GM19468 (cell line): ENCODE measurements at regions not wholly inside any gene's neighbourhood (a gene's known extent, or its start where the extent isn't known, plus 50 kb on each side); places are given as distances from the start of the nearest gene placed in this dataset.
A peak's percentile ranks its signal among the peaks of the same experiment; 100 is the strongest.
"Not testable (repeated sequence)": the region's sequence is repeated elsewhere in the genome, so short reads cannot be mapped to it uniquely, and the experiment has no call there.

Experiments used
- ATAC-seq: cut with Tn5 transposase; IDR thresholded peaks from one replicate; pipeline ENCODE4 v1.9.1; 2021; ENCODE audit warnings: mild to moderate bottlenecking, moderate library complexity, moderate number of reproducible peaks; ENCODE audit not compliant: unreplicated experiment; ENCODE audit errors: extremely low read depth

DNA sequence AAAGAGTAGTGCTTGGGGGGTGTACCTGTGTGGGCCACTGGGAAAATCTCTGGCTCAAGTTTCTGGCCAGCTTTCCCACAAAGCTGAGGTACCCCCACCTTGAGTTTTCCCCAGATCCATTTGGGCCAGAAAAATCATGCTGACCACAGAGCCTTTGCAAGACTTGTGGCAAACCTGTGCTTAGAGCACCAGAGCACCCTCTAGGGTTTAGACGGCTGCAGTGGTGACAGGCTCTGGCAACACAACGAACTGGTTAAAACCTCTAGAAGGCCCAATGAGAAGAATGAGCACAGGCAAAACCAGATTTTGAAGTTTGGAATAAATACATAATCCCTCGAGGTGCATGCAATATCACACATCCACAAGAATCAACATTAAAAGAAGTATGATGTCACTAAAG lies 290.7 kb upstream of the FOLH1 start:
- no peak for ATAC-seq

DNA sequence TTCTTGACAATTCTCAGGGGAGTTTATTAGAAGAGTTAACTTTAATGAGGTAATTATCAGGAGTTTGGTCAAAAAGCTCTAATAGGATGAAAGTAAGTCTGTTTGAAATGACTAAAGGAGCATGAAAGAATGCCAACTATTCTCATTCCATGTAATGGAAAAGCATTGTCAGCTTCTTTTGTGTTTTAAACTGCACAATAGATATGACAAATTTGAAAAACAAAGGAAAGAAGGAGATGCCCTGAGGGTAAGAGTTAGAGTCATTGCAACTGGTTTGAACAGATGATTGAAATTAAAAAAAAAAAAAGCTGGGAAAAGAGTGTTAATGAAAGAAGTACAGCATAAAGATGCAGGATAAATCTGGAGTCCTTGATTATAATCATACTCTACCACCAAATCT lies 296.8 kb upstream of the FOLH1 start:
- ATAC-seq = no peak

GRCh38 chr11:49526240-49526829 lies 317.9 kb upstream of the FOLH1 start:
- ATAC-seq = not testable (repeated sequence)

GRCh38 chr11:49533204-49533603 lies 324.8 kb upstream of the FOLH1 start:
- no peak for ATAC-seq

DNA sequence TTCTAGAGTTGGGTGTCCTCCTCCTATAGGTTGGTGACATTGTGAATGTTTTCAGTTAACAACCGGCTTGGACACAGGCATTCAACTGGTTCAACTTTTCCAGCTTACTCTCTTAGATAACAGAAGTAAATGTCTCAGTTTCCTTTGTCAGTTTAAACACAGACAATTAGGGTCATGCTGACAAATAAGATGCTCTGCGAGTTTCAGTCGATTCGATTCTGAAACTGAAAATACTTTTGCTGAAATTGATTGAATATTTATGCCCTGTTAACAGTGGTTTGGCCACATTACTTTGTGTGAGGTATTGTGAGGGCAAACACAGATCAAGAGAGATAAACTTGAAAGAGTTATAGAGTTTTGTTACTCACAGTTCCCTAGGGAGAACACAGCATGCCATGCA lies 330.5 kb upstream of the FOLH1 start:
- not testable (repeated sequence) for ATAC-seq

- ATAC-seq = not testable (repeated sequence)
Observed at GRCh38 chr11:49558261-49558847, 350.0 kb upstream of the FOLH1 start.

GRCh38 chr11:49560593-49560992 lies 352.2 kb upstream of the FOLH1 start:
- ATAC-seq = not testable (repeated sequence)

DNA sequence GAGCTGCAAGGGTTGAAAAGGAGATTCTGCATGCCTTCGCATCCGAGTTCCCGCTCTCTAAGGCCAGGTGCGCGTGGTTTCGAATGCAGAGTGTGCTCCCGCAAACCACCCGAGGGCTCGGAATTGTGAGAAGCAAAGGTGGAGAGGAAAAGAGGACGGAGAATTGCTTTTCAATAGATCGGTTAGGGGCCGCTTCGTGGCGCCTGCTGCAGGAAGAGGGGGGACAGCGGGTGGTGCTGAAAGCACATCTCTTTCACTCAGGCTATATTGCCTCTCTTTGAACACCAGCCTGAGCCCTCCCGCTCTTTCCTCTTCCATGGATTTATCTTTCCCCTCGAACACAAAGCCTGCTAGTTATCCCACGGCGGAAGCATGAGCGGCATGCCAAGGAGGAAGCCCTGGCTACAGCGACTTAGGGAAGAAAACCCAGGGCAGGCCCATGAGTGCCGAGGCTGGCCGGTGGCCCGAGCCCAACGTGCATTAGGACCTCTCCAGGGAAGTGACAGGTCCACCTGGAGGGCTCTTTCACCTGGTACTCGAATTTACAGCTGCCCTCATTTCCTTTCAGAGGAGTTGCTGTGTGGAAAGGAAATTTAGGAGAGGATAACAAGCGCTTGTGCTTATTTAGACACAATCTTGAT lies 353.0 kb upstream of the FOLH1 start:
- ATAC-seq = not testable (repeated sequence)

GRCh38 chr11:49562262-49562661 lies 353.9 kb upstream of the FOLH1 start:
- not testable (repeated sequence) for ATAC-seq

- not testable (repeated sequence) for ATAC-seq
Observed at GRCh38 chr11:49579492-49579891, 371.1 kb upstream of the FOLH1 start.

- not testable (repeated sequence) for ATAC-seq
Observed at GRCh38 chr11:49585495-49585894, 366.7 kb upstream of the OR4C13 start.

GRCh38 chr11:49608892-49609291 lies 343.3 kb upstream of the OR4C13 start:
- not testable (repeated sequence) for ATAC-seq

GRCh38 chr11:49623872-49624271 lies 328.3 kb upstream of the OR4C13 start:
- not testable (repeated sequence) for ATAC-seq

GRCh38 chr11:49670705-49671104 lies 281.5 kb upstream of the OR4C13 start:
- peak; percentile 33 for ATAC-seq

DNA sequence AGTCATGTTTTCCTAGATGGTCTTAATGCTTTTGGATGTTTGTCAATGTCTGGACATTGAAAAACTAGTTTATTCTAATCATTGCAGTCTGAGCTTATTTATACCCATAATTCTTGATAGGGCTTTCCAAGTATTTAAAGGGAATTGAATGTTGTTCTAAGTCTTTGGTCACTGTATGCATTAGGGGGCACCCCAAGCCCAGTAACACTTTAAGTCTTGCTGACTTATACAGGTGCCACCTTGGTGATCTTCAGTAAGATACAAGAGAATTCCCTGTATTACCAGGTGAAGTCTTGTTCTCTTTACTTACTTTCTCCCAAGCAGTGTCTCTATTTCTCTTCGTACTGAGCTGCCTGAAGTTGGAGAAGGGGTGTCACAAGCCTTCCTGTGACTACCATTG lies 250.1 kb upstream of the OR4C13 start:
- not testable (repeated sequence) for ATAC-seq

DNA sequence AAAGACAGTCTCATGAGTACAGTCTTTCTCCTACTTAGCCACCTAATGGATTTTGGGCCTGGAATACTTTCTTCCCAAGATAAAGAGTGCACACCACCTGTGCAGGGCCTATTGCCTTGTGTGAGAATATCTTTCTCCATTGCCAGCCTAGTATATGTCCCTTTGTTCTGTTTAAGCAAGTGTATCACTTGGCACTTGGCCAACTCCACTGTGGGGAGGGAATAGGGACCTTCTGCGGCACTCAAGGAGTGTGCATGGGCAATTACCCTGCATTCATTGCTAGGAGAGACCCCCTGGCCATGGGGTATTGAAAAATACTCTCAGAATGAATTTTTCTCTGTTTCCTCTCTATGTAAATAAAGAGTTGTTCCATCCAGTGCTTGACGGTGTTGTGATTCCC lies 201.7 kb upstream of the OR4C13 start:
- not testable (repeated sequence) for ATAC-seq

DNA sequence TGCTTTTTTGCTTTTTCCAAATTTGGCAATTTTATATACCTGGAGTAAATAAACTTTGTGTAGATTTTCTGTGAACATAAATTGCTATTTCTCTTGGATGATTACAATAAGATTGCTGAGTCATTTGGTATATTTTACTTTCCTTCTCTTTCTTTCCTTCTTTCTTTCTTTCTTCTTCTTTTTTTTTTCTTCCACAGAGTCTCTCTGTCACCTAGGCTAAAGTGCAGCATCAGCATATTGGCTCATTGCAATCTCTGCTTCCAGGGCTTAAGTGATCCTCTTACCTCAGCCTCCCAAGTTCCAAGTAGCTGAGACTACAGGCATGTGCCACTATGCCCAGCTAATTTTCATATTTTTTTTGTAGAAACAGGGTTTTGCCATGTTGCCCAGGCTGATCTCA lies 201.2 kb upstream of the OR4C13 start:
- ATAC-seq = not testable (repeated sequence)

GRCh38 chr11:49780791-49781190 lies 171.4 kb upstream of the OR4C13 start:
- not testable (repeated sequence) for ATAC-seq

DNA sequence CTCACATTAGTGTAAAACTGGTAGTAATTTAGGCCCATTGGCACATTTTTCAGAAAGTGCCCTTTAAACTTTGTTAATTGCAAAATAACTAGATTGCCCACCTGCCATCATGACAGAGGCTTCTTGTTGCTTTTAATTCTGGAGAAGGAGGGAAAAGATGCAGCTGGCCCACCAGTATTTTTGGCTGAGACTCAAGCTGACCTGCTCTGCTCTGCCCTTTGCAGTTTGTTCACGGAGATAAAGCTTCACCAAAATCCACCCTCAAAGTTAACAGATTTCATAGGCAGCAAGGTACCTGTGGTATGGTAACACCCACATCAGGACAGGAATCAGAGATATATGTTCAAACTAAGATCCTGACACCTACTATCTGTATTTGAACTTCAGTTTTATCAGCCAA lies 170.2 kb upstream of the OR4C13 start:
- not testable (repeated sequence) for ATAC-seq

DNA sequence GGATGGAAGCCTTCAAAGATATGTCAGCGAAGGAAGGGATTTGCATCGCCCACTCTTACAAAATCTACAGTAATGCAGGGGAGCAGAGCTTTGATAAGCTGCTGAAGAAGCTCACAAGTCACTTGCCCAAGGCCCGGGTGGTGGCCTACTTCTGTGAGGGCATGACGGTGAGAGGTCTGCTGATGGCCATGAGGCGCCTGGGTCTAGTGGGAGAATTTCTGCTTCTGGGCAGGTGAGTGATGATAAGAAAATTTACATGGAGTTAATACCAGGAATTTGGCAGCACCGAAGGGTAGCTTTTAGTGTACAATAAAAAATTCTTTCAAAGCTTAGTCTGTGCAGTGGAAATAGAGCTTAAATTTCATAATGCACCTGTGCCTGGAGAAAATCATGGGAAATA lies 168.3 kb upstream of the OR4C13 start:
- not testable (repeated sequence) for ATAC-seq

DNA sequence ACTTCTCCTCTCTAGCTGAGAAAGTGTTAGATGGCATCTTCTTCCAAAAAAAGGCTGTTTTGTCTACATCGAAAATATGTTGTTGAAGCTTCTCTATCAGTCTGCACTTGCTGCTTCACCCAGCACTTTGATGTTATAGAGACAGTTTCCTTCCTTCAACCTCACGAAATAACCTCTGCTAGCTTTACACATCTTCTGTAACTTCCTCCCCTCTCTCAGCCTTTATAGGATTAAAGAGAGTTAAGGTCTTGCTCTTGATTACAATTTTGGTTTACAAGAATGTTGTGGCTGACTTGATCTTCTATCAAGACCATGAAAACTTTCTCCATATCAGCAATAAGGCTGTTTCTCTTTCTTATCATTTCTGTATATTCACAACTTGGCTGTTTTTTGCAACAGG lies 162.4 kb upstream of the OR4C13 start:
- not testable (repeated sequence) for ATAC-seq
